ENCODE measurements at regions not wholly inside any gene's neighbourhood (a gene's known extent, or its start where the extent isn't known, plus 50 kb on each side); places are given as distances from the start of the nearest gene placed in this dataset.
"Not testable (repeated sequence)": the region's sequence is repeated elsewhere in the genome, so short reads cannot be mapped to it uniquely, and the experiment has no call there.

DNA sequence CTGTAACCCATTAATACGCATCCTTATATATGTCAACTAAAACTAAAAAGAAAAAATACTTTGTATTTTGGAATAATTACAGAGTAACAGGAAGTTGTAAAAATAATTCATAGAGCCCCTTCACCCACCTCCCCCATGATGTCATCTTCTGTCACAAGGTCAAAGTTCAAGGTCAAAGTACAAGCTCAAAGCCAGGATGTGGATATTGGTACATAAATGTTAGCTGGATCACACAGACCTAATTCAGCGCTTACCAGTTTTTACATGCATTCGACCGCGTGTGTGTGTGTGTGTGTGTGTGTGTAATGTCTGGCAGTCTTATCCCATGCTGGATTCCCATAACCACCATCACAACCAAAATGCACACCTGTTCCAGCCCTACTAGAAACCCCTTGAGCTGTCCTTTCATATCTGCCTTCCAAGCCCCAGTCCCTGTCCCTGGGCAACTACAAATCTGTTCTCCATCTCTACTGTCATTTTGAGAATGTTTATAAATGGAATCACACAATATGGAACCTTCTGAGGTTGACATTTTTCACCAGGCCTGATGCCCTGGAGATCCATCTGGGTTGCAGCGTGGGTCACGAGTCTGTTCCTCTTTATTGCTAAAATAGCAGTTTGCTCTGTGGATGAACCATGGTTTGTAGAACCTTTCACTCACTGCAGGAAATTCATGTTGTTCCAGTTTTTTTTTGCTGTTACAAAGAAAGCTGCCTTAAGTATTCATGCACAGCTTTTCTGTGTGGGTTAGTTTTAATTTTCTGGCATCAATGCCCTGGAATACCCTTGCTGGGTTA is 153.6 kb upstream of the PITRM1 start:
- Histone ChIP-seq H3K27me3 (ENCODE audit: control insufficient read depth, insufficient read depth, low read length) (peaks cover 1% of the 10 kb centered on the region), H3K4me3 (ENCODE audit: low read depth, low read length) (no peak overlapping the region), H3K9me3 (ENCODE audit: control insufficient read depth in 2 of 2, low read length in 2 of 2) (no peaks in the 10 kb centered on the region), H3K36me3 (ENCODE audit: control insufficient read depth, insufficient read depth, low read length) (no peaks in the 10 kb centered on the region), H3K27ac (ENCODE audit: insufficient read depth, low read length, poor library complexity, severe bottlenecking) (no peak overlapping the region), H3K4me1 (ENCODE audit: control insufficient read depth, insufficient read depth, low read length, poor library complexity, severe bottlenecking) (no peaks in the 10 kb centered on the region)
- H3K36me3 Mint-ChIP-seq = no peaks in the 10 kb centered on the region
- DNase-seq (no peak), ATAC-seq (ENCODE audit: low read depth in 2 of 2) (no peak)
- H3K9me3 Mint-ChIP-seq = peaks cover 0 to 1% (median 0%) of the 10 kb centered on the region in 7 donors
- peaks cover 12% of the 10 kb centered on the region for H3K27me3 Mint-ChIP-seq
- peaks cover 0 to 2% (median 0%) of the 10 kb centered on the region in 4 donors for H3K4me1 Mint-ChIP-seq
- H3K4me3 Mint-ChIP-seq = no peak overlapping the region
- H3K27ac Mint-ChIP-seq = no peak overlapping the region

DNA sequence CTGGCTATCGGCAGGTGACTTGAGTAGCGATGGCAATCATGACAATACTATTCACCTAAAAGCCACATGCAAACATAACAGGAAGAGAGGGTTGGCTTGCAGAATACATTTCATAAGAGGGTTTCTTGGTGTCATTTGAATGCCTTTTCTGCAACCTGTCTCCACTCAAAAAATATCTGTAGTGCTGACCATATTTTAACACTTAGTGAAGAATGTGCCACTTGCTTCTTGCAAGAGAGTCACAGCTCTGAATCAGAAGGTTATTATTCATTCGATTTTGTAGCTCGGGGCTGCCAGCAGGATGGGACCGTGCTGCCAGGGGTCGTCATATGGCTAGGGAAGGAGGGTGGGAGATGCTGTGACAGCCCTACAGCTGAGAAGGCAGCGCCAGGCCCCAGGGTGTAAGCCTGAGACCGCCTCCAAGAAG is 152.0 kb upstream of the PITRM1 start:
- Mint-ChIP-seq H3K4me1 (peaks cover 0 to 2% (median 0%) of the 10 kb centered on the region in 4 donors), H3K27ac (peak overlapping the region in 1 of 3 donors; percentile 48), H3K36me3 (no peaks in the 10 kb centered on the region), H3K4me3 (no peak overlapping the region), H3K9me3 (peaks cover 0 to 2% (median 0%) of the 10 kb centered on the region in 7 donors), H3K27me3 (peaks cover 12% of the 10 kb centered on the region)
- H3K4me1 ChIP-seq (ENCODE audit: control insufficient read depth, insufficient read depth, low read length, poor library complexity, severe bottlenecking) = no peaks in the 10 kb centered on the region
- peaks cover 1% of the 10 kb centered on the region for H3K27me3 ChIP-seq (ENCODE audit: control insufficient read depth, insufficient read depth, low read length)
- ATAC-seq (ENCODE audit: low read depth in 2 of 2) (no peak), DNase-seq (no peak)
- H3K36me3 ChIP-seq (ENCODE audit: control insufficient read depth, insufficient read depth, low read length) = no peaks in the 10 kb centered on the region
- no peaks in the 10 kb centered on the region for H3K9me3 ChIP-seq (ENCODE audit: control insufficient read depth in 2 of 2, low read length in 2 of 2)
- H3K4me3 ChIP-seq (ENCODE audit: low read depth, low read length) = no peak overlapping the region
- no peak overlapping the region for H3K27ac ChIP-seq (ENCODE audit: insufficient read depth, low read length, poor library complexity, severe bottlenecking)

DNA sequence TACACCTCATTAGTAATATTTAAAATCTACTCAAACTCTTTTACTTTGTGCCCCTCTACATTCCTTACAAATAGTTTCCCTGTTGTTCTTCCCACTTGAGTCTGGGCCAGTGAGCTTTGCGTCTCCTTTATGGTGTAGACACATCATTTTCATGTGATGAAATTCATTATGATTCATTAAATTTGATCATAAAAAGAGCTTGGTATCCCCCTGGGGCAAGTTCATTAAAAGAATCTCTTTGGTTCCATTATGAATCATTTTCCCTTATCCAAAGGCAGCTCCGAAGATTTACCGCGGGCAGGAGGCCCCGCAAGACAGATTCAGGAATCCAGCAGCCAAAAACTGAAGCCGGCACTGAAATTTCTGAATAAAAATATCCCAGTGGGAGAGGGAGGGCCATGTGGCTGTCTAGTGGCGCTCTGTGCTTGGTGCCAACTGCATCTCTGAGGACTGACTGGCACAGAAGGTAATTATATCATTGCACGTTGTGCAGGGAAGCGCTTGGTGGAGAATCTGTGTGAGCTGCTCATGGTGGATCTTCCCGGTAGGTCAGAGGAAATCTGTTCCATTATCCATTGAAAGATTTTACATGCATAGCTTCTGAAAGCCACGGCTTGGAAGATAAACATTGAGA is 151.4 kb upstream of the PITRM1 start:
- Mint-ChIP-seq H3K9me3 (peaks cover 0 to 2% (median 0%) of the 10 kb centered on the region in 7 donors), H3K4me3 (no peak overlapping the region), H3K4me1 (peaks cover 0 to 3% (median 0%) of the 10 kb centered on the region in 4 donors), H3K27ac (no peak overlapping the region), H3K36me3 (no peaks in the 10 kb centered on the region), H3K27me3 (peaks cover 12% of the 10 kb centered on the region)
- H3K4me3 ChIP-seq (ENCODE audit: low read depth, low read length) = no peak overlapping the region
- H3K36me3 ChIP-seq (ENCODE audit: control insufficient read depth, insufficient read depth, low read length) = no peaks in the 10 kb centered on the region
- no peaks in the 10 kb centered on the region for H3K27me3 ChIP-seq (ENCODE audit: control insufficient read depth, insufficient read depth, low read length)
- ATAC-seq (ENCODE audit: low read depth in 2 of 2) = no peak
- H3K27ac ChIP-seq (ENCODE audit: insufficient read depth, low read length, poor library complexity, severe bottlenecking) = no peak overlapping the region
- no peaks in the 10 kb centered on the region for H3K9me3 ChIP-seq (ENCODE audit: control insufficient read depth in 2 of 2, low read length in 2 of 2)
- H3K4me1 ChIP-seq (ENCODE audit: control insufficient read depth, insufficient read depth, low read length, poor library complexity, severe bottlenecking) = no peaks in the 10 kb centered on the region
- no peak for DNase-seq

DNA sequence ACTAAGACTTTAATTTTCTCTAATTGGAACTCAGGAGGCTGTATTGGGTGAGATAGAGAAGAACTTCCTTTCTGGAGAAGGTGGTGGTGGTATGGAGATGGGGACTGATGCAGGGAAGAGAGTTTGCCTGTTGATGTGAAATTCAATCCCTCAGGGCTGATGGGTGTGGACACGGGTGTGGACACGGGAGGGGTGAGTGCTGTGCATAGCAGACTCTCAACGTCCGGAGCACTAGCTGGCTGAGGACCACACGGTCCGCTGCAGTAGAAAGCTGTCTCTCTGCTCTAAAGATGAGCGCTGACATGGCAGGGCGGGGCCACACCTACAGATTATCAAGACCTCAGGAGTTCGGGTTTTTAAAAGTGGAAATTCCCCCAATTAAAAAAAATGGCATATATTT is 148.5 kb upstream of the PITRM1 start:
- Histone ChIP-seq H3K9me3 (ENCODE audit: control insufficient read depth in 2 of 2, low read length in 2 of 2) (no peaks in the 10 kb centered on the region), H3K27me3 (ENCODE audit: control insufficient read depth, insufficient read depth, low read length) (no peaks in the 10 kb centered on the region), H3K4me1 (ENCODE audit: control insufficient read depth, insufficient read depth, low read length, poor library complexity, severe bottlenecking) (no peaks in the 10 kb centered on the region), H3K36me3 (ENCODE audit: control insufficient read depth, insufficient read depth, low read length) (no peaks in the 10 kb centered on the region), H3K4me3 (ENCODE audit: low read depth, low read length) (no peak overlapping the region), H3K27ac (ENCODE audit: insufficient read depth, low read length, poor library complexity, severe bottlenecking) (no peak overlapping the region)
- DNase-seq = no peak
- H3K27me3 Mint-ChIP-seq = peaks cover 16% of the 10 kb centered on the region
- no peaks in the 10 kb centered on the region for H3K36me3 Mint-ChIP-seq
- no peak for ATAC-seq (ENCODE audit: low read depth in 2 of 2)
- H3K4me1 Mint-ChIP-seq = peaks cover 0 to 4% (median 0%) of the 10 kb centered on the region in 4 donors
- peak overlapping the region in 1 of 4 donors; percentile 51 for H3K4me3 Mint-ChIP-seq
- H3K9me3 Mint-ChIP-seq = peaks cover 0 to 3% (median 0%) of the 10 kb centered on the region in 7 donors
- no peak overlapping the region for H3K27ac Mint-ChIP-seq

DNA sequence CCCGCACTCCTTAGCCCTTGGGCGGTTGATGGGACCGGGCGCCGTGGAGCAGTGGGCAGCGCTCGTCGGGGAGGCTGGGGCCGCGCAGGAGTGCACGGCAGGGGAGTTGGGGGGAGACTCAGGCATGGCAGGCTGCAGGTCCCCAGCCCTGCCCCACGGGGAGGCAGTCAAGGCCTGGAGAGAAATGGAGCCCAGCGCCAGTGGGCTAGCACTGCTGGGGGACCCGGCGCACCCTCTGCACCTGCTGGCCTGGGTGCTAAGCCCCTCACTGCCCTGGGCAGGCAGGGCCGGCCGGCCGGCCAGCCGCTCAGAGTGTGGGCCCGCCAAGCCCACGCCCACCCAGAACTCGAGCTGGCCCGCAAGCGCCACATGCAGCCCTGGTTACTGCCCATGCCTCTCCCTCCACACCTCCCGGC is 147.2 kb upstream of the PITRM1 start:
- Histone ChIP-seq H3K36me3 (ENCODE audit: control insufficient read depth, insufficient read depth, low read length) (no peaks in the 10 kb centered on the region), H3K9me3 (ENCODE audit: control insufficient read depth in 2 of 2, low read length in 2 of 2) (no peaks in the 10 kb centered on the region), H3K4me3 (ENCODE audit: low read depth, low read length) (no peak overlapping the region), H3K27me3 (ENCODE audit: control insufficient read depth, insufficient read depth, low read length) (no peaks in the 10 kb centered on the region), H3K4me1 (ENCODE audit: control insufficient read depth, insufficient read depth, low read length, poor library complexity, severe bottlenecking) (no peaks in the 10 kb centered on the region), H3K27ac (ENCODE audit: insufficient read depth, low read length, poor library complexity, severe bottlenecking) (no peak overlapping the region)
- H3K27ac Mint-ChIP-seq = no peak overlapping the region
- peaks cover 0 to 4% (median 0%) of the 10 kb centered on the region in 4 donors for H3K4me1 Mint-ChIP-seq
- DNase-seq (no peak), ATAC-seq (ENCODE audit: low read depth in 2 of 2) (no peak)
- peaks cover 0 to 3% (median 0%) of the 10 kb centered on the region in 7 donors for H3K9me3 Mint-ChIP-seq
- H3K27me3 Mint-ChIP-seq = peaks cover 18% of the 10 kb centered on the region
- no peaks in the 10 kb centered on the region for H3K36me3 Mint-ChIP-seq
- no peak overlapping the region for H3K4me3 Mint-ChIP-seq

DNA sequence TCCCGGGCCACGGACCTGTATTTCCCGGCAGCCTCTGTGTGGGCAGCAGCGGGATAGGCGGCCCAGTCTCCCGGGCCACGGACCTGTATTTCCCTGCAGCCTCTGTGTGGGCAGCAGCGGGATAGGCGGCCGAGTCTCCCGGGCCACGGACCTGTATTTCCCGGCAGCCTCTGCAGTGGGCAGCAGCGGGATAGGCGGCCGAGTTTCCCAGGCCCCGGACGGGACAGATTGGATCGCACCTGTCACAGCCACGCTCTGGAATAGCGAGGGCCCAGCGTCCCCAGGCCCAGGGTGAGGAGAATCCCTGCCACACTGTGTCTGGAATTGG is 145.9 kb upstream of the PITRM1 start:
- not testable (repeated sequence) for H3K9me3 Mint-ChIP-seq; H3K27ac Mint-ChIP-seq; H3K4me3 Mint-ChIP-seq; H3K4me1 Mint-ChIP-seq; H3K36me3 Mint-ChIP-seq; H3K27ac ChIP-seq (ENCODE audit: insufficient read depth, low read length, poor library complexity, severe bottlenecking); H3K4me1 ChIP-seq (ENCODE audit: control insufficient read depth, insufficient read depth, low read length, poor library complexity, severe bottlenecking); H3K36me3 ChIP-seq (ENCODE audit: control insufficient read depth, insufficient read depth, low read length); H3K4me3 ChIP-seq (ENCODE audit: low read depth, low read length); H3K27me3 ChIP-seq (ENCODE audit: control insufficient read depth, insufficient read depth, low read length); DNase-seq; ATAC-seq (ENCODE audit: low read depth in 2 of 2); H3K9me3 ChIP-seq (ENCODE audit: control insufficient read depth in 2 of 2, low read length in 2 of 2)
- peaks cover 22% of the 10 kb centered on the region for H3K27me3 Mint-ChIP-seq

DNA sequence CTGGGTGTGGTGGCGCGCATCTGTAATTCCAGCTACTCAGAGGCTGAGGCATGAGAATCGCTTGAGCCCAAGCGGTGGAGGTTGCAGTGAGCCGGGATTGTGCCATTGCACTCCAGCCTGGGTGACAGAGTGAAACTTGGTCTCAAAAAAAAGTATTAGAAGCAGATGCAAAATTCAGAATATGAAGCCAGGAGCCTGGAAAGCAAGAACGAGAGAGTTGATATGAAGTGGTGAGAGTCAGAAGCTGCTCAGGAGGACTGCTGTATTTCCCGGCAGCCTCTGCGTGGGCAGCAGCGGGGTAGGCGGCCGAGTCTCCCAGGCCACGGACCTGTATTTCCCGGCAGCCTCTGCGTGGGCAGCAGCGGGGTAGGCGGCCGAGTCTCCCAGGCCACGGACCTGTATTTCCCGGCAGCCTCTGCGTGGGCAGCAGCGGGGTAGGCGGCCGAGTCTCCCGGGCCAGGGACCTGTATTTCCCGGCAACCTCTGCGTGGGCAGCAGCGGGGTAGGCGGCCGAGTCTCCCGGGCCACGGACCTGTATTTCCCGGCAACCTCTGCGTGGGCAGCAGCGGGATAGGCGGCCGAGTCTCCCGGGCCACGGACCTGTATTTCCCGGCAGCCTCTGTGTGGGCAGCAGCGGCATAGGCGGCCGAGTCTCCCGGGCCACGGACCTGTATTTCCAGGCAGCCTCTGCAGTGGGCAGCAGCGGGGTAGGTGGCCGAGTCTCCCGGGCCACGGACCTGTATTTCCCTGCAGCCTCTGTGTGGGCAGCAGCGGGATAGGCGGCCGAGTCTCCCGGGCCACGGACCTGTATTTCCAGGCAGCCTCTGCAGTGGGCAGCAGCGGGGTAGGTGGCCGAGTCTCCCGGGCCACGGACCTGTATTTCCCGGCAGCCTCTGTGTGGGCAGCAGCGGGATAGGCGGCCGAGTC is 145.2 kb upstream of the PITRM1 start:
- not testable (repeated sequence) for H3K27ac Mint-ChIP-seq; H3K36me3 ChIP-seq (ENCODE audit: control insufficient read depth, insufficient read depth, low read length); H3K36me3 Mint-ChIP-seq; H3K27me3 ChIP-seq (ENCODE audit: control insufficient read depth, insufficient read depth, low read length); H3K4me3 ChIP-seq (ENCODE audit: low read depth, low read length); ATAC-seq (ENCODE audit: low read depth in 2 of 2); H3K4me1 ChIP-seq (ENCODE audit: control insufficient read depth, insufficient read depth, low read length, poor library complexity, severe bottlenecking); DNase-seq; H3K9me3 Mint-ChIP-seq; H3K4me1 Mint-ChIP-seq; H3K4me3 Mint-ChIP-seq; H3K27ac ChIP-seq (ENCODE audit: insufficient read depth, low read length, poor library complexity, severe bottlenecking); H3K9me3 ChIP-seq (ENCODE audit: control insufficient read depth in 2 of 2, low read length in 2 of 2)
- H3K27me3 Mint-ChIP-seq = peaks cover 29% of the 10 kb centered on the region
